Endothelial cell of umbilical vein (primary cell): ENCODE measurements at regions not wholly inside any gene's neighbourhood (a gene's known extent, or its start where the extent isn't known, plus 50 kb on each side); places are given as distances from the start of the nearest gene placed in this dataset.

ENCODE experiments used
- CTCF ChIP-seq, 2 donors: IDR thresholded peaks; 1 replicate in 1 of 2; 2 replicates in 1 of 2; pipeline ENCODE4 v1.5.1; 2011; ENCODE audit warnings: low read length in 2 of 2, mild to moderate bottlenecking in 2 of 2, moderate library complexity in 2 of 2, control low read depth in 1 of 2, inconsistent platforms in 1 of 2, low read depth in 1 of 2; ENCODE audit not compliant: insufficient read depth in 1 of 2; ENCODE audit errors: extremely low read depth in 1 of 2
- EZH2 ChIP-seq: IDR thresholded peaks from 2 replicates; pipeline ENCODE4 v1.6.1; 2012; ENCODE audit warnings: borderline replicate concordance, low read depth, mild to moderate bottlenecking, moderate library complexity, low read length, inconsistent platforms; ENCODE audit not compliant: severe bottlenecking
- FOS ChIP-seq: IDR thresholded peaks from 2 replicates; pipeline ENCODE4 v1.6.1; 2011; ENCODE audit warnings: mild to moderate bottlenecking, low read length, moderate library complexity, borderline replicate concordance; ENCODE audit not compliant: insufficient read depth
- JUN ChIP-seq: IDR thresholded peaks from 2 replicates; pipeline ENCODE4 v1.6.1; 2011; ENCODE audit warnings: borderline replicate concordance, low read depth; ENCODE audit not compliant: insufficient read length, insufficient read depth
- MAX ChIP-seq: IDR thresholded peaks from 2 replicates; pipeline ENCODE4 v1.6.1; 2011; ENCODE audit not compliant: insufficient read depth, insufficient read length
- MYC ChIP-seq: IDR thresholded peaks from one replicate; pipeline ENCODE4 v1.6.1; 2011; ENCODE audit warnings: mild to moderate bottlenecking, low read depth, low read length
- POLR2A ChIP-seq: IDR thresholded peaks from 2 replicates; pipeline ENCODE4 v1.6.1; 2012; ENCODE audit warnings: low read depth, mild to moderate bottlenecking, control low read depth, low read length
- POLR2AphosphoS5 ChIP-seq: IDR thresholded peaks from 2 replicates; pipeline ENCODE4 v1.6.1; 2012; ENCODE audit warnings: low read depth, mild to moderate bottlenecking, control low read depth, low read length, moderate library complexity; ENCODE audit not compliant: insufficient read depth

DNA sequence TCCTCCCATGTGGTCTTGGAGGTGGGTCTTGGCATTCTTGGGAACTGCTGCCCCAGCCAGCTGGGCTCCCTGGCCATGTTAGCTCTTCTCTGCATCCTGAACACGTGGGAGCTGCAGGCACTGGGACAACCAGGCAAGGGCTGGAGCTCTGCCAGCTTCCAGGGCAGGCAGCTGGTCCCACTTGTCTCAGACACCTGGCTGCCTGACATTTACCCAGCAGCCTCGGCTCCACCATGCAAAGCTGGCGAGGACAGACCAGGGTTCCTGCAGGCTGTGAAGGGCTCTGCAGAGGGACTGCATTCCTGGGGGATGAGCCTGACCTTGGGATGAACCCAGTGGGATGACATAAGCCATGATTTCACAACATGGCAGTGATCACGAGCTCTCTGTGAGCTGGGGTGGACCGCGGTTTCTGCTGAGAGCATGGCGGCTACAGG, 99.0 kb upstream of the TSHZ3 start:
- TF ChIP-seq CTCF (IDR thresholded peaks at IDR 0.05; ENCODE audit: extremely low read depth in 1 of 2, insufficient read depth in 1 of 2, low read depth in 1 of 2, low read length in 2 of 2) (no peak), POLR2AphosphoS5 (no peak), FOS (no peak), POLR2A (no peak), JUN (no peak), MAX (no peak), MYC (no peak), EZH2 (no peak)
